H1 (cell line): ENCODE measurements at regions not wholly inside any gene's neighbourhood (a gene's known extent, or its start where the extent isn't known, plus 50 kb on each side); places are given as distances from the start of the nearest gene placed in this dataset.

Experiments used
- CTCF ChIA-PET: fragments of 300-600 bp; sonication (Branson Sonifier 250); formaldehyde crosslinking; loops from one replicate; lab custom pipeline; 2021; ENCODE audit not compliant: partially characterized antibody; lab: Charles Lee
- POLR2A ChIA-PET: fragments of 300-600 bp; sonication (Branson Sonifier 250); formaldehyde crosslinking; loops from one replicate; lab custom pipeline; 2021; ENCODE audit warnings: inconsistent platforms; ENCODE audit not compliant: partially characterized antibody; lab: Charles Lee
- DNase-seq, 2 experiments: peaks; one replicate each; pipeline versions ENCODE4 v3.0.0 to v3.0.0-alpha.2; 2010 to 2022; ENCODE audit warnings: low spot score in 2 of 2, low read depth in 1 of 2, mixed read lengths in 1 of 2
- FAIRE-seq: peaks from 2 replicates; lab custom pipeline; 2011; peaks lifted over from hg19 to GRCh38; lab: Jason Lieb, UNC
- H2AFZ ChIP-seq: 2 replicates; pipeline ENCODE4 v1.8.1; 2012; ENCODE audit warnings: low read length, inconsistent platforms
- H2AK5ac ChIP-seq: 2 replicates; pipeline ENCODE4 v1.6.1; 2013; ENCODE audit warnings: low read depth, low read length
- H2BK120ac ChIP-seq: replicated peaks from 2 replicates; pipeline ENCODE3; 2013; ENCODE audit warnings: low read depth, low read length, inconsistent platforms
- H2BK12ac ChIP-seq: 2 replicates; pipeline ENCODE4 v1.6.1; 2013; ENCODE audit warnings: low read depth, low read length
- H2BK15ac ChIP-seq: 2 replicates; pipeline ENCODE4 v1.6.1; 2013; ENCODE audit warnings: low read length
- H2BK20ac ChIP-seq: 2 replicates; pipeline ENCODE4 v1.6.1; 2013; ENCODE audit warnings: low read length
- H2BK5ac ChIP-seq: 2 replicates; pipeline ENCODE4 v1.6.1; 2013; ENCODE audit warnings: low read depth, low read length
- H3K14ac ChIP-seq: 2 replicates; pipeline ENCODE4 v1.6.1; 2013; ENCODE audit warnings: inconsistent platforms; ENCODE audit not compliant: insufficient read length
- H3K18ac ChIP-seq: 2 replicates; pipeline ENCODE4 v1.6.1; 2013; ENCODE audit warnings: low read length; ENCODE audit errors: extremely low read depth
- H3K23ac ChIP-seq: 2 replicates; pipeline ENCODE4 v1.6.1; 2013; ENCODE audit warnings: inconsistent platforms; ENCODE audit not compliant: insufficient read length
- H3K23me2 ChIP-seq: 2 replicates; pipeline ENCODE4 v1.6.1; 2013; ENCODE audit warnings: low read depth, low read length
- H3K27ac ChIP-seq: 2 replicates; pipeline ENCODE4 v1.6.1; 2011; ENCODE audit warnings: low read depth, low read length, inconsistent platforms
- H3K27me3 ChIP-seq, 4 experiments: replicated peaks in 1 of 4; 1 replicate in 1 of 4; 2 replicates in 3 of 4; pipeline versions ENCODE4 v1.6.1 to v1.8.1; 2011 to 2013; ENCODE audit warnings: low read length in 3 of 4, mild to moderate bottlenecking in 3 of 4, inconsistent platforms in 2 of 4, mixed read lengths in 2 of 4, moderate library complexity in 1 of 4; ENCODE audit not compliant: control insufficient read depth in 3 of 4, insufficient read depth in 3 of 4; ENCODE audit errors: extremely low read depth in 1 of 4
- H3K36me3 ChIP-seq, 4 experiments: 2 replicates each; pipeline versions ENCODE4 v1.6.1 to v1.8.1; 2011 to 2013; ENCODE audit warnings: mild to moderate bottlenecking in 4 of 4, low read length in 3 of 4, moderate library complexity in 2 of 4, control low read depth in 1 of 4, inconsistent platforms in 1 of 4; ENCODE audit not compliant: insufficient read depth in 4 of 4, control insufficient read depth in 2 of 4
- H3K4ac ChIP-seq: replicated peaks from 2 replicates; pipeline ENCODE3; 2013; ENCODE audit warnings: low read length, low read depth, mixed read lengths, inconsistent platforms; ENCODE audit not compliant: insufficient read length
- H3K4me1 ChIP-seq, 4 experiments: replicated peaks in 1 of 4; 1 replicate in 1 of 4; 2 replicates in 3 of 4; pipeline versions ENCODE4 v1.6.1 to v1.8.1; 2011 to 2013; ENCODE audit warnings: low read length in 3 of 4, inconsistent platforms in 2 of 4, mixed read lengths in 1 of 4; ENCODE audit not compliant: insufficient read depth in 4 of 4, control insufficient read depth in 3 of 4
- H3K4me2 ChIP-seq, 2 experiments: 2 replicates each; pipeline versions ENCODE4 v1.6.1 to v1.8.1; 2011 to 2013; ENCODE audit warnings: low read depth in 2 of 2, low read length in 2 of 2, control low read depth in 1 of 2, inconsistent platforms in 1 of 2, mild to moderate bottlenecking in 1 of 2; ENCODE audit not compliant: insufficient read depth in 1 of 2
- H3K4me3 ChIP-seq, 4 experiments: fragments of 200-600, 300-600 bp in 1 of 4; sonication (generic), shearing (Covaris generic), sonication (Bioruptor Twin) in 1 of 4; 2 replicates each; pipeline versions ENCODE4 v1.5.1 to v1.8.1; 2011 to 2016; ENCODE audit warnings: low read length in 4 of 4, low read depth in 3 of 4, control low read depth in 2 of 4, inconsistent platforms in 2 of 4, mild to moderate bottlenecking in 2 of 4, mixed read lengths in 1 of 4, moderate library complexity in 1 of 4; ENCODE audit not compliant: insufficient read depth in 2 of 4; ENCODE audit errors: extremely low read depth in 1 of 4
- H3K56ac ChIP-seq: replicated peaks from 2 replicates; pipeline ENCODE3; 2013; ENCODE audit warnings: low read depth, mild to moderate bottlenecking, mixed read lengths, low read length, inconsistent platforms; ENCODE audit not compliant: insufficient read length
- H3K79me1 ChIP-seq: 2 replicates; pipeline ENCODE4 v1.6.1; 2013; ENCODE audit warnings: low read depth, low read length, control low read depth
- H3K79me2 ChIP-seq, 2 experiments: 2 replicates each; pipeline versions ENCODE4 v1.6.1 to v1.8.1; 2012 to 2013; ENCODE audit warnings: low read length in 2 of 2, mild to moderate bottlenecking in 2 of 2, inconsistent platforms in 1 of 2; ENCODE audit not compliant: insufficient read depth in 2 of 2, control insufficient read depth in 1 of 2
- H3K9ac ChIP-seq, 4 experiments: replicated peaks in 1 of 4; 1 replicate in 1 of 4; 2 replicates in 3 of 4; pipeline versions ENCODE4 v1.6.1 to v1.8.1; 2011 to 2013; ENCODE audit warnings: low read depth in 3 of 4, low read length in 3 of 4, control low read depth in 2 of 4, mild to moderate bottlenecking in 2 of 4, moderate library complexity in 2 of 4, inconsistent platforms in 1 of 4; ENCODE audit errors: extremely low read depth in 1 of 4
- H3K9me3 ChIP-seq, 2 experiments: 2 replicates each; pipeline versions ENCODE4 v1.6.1 to v1.8.1; 2012 to 2013; ENCODE audit warnings: mild to moderate bottlenecking in 2 of 2, moderate library complexity in 2 of 2, control low read depth in 1 of 2, inconsistent platforms in 1 of 2, low read depth in 1 of 2, low read length in 1 of 2, mixed read lengths in 1 of 2; ENCODE audit not compliant: insufficient read depth in 2 of 2
- H4K20me1 ChIP-seq, 2 experiments: replicated peaks in 1 of 2; 2 replicates each; pipeline versions ENCODE3 to v1.8.1; 2011 to 2013; ENCODE audit warnings: inconsistent platforms in 2 of 2, low read length in 2 of 2, mild to moderate bottlenecking in 1 of 2; ENCODE audit not compliant: insufficient read depth in 2 of 2, control insufficient read depth in 1 of 2
- H4K5ac ChIP-seq: 2 replicates; pipeline ENCODE4 v1.6.1; 2013; ENCODE audit warnings: low read length, low read depth, mixed read lengths, inconsistent platforms; ENCODE audit not compliant: insufficient read length
- H4K8ac ChIP-seq: 2 replicates; pipeline ENCODE4 v1.8.0; 2013; ENCODE audit warnings: mild to moderate bottlenecking, moderate library complexity, low read length, inconsistent platforms; ENCODE audit not compliant: insufficient read depth; ENCODE audit errors: extremely low read depth
- H4K91ac ChIP-seq: replicated peaks from 2 replicates; pipeline ENCODE3; 2013; ENCODE audit warnings: low read length, mixed read lengths, inconsistent platforms; ENCODE audit not compliant: insufficient read length
- ASH2L ChIP-seq: fragments of 200-600, 300-600 bp; sonication (generic); IDR thresholded peaks from one replicate; pipeline ENCODE4 v1.7.1; 2017; ENCODE audit warnings: low read length
- KDM1A ChIP-seq: fragments of 200-600, 300-600 bp; sonication (generic); IDR thresholded peaks from 2 replicates; pipeline ENCODE4 v1.7.1; 2016; ENCODE audit warnings: mild to moderate bottlenecking, low read length, borderline replicate concordance
- RFX5 ChIP-seq: IDR thresholded peaks from 2 replicates; pipeline ENCODE4 v1.6.1; 2011; ENCODE audit warnings: low read depth, low read length, improper control_type of control experiment, borderline replicate concordance
- SIRT6 ChIP-seq: IDR thresholded peaks from one replicate; pipeline ENCODE4 v1.7.1; 2012; ENCODE audit warnings: low read length, inconsistent platforms
- SP1 ChIP-seq: IDR thresholded peaks from 2 replicates; pipeline ENCODE4 v1.6.1; 2011; ENCODE audit warnings: low read depth, low read length
- YY1 ChIP-seq: IDR thresholded peaks from 2 replicates; pipeline ENCODE4 v1.6.1; 2011; ENCODE audit warnings: low read depth, mild to moderate bottlenecking, low read length
- WGBS, 2 experiments: shearing (Covaris generic) in 1 of 2; methylation state at CpG; one replicate each; pipeline versions ENCODE4 v1.1.6 to v1.1.7; 2013 to 2015; ENCODE audit warnings: low lambda C conversion rate in 2 of 2, mixed read lengths in 2 of 2, inconsistent platforms in 1 of 2, low coverage in 1 of 2, missing lambda C conversion rate in 1 of 2; ENCODE audit not compliant: insufficient replicate concordance in 2 of 2, insufficient coverage in 1 of 2, insufficient read length in 1 of 2; ENCODE audit errors: extremely low coverage in 1 of 2, missing lambda C conversion rate in 1 of 2; 5-methylcytosine and 5-hydroxymethylcytosine counted together

DNA sequence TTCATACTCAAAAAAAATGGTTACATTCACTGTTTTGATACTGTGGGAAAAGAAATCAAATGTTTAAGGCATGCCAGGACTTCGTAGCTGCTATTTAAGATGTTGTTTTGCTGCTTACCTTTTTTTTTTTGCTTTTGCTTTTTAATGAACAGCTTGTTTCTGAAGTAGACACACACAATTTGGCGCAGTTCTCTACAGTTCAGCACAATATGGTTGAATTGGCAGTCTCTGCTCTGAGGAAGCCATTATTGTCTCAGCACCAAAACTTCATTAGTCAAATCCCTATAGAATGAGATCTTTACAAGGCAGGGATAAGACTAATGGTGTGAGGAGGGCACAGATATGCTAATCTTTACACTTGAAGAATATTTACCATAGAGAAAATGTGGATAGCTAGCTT, 197.6 kb downstream of the SLITRK5 start:
- Histone ChIP-seq H2AK5ac (no peak overlapping the region), H2BK12ac (no peak overlapping the region), H2BK120ac (no peak overlapping the region), H3K23me2 (no peaks in the 10 kb centered on the region), H3K14ac (no peak overlapping the region), H3K79me1 (no peaks in the 10 kb centered on the region), H4K8ac (no peak overlapping the region), H3K4ac (no peak overlapping the region), H3K9me3 (no peaks in the 10 kb centered on the region), H3K27me3 (no peaks in the 10 kb centered on the region), H4K91ac (no peak overlapping the region), H3K27ac (no peak overlapping the region), H3K4me2 (no peak overlapping the region), H2BK20ac (no peak overlapping the region), H3K36me3 (no peaks in the 10 kb centered on the region), H2AFZ (no peak overlapping the region), H3K9ac (no peak overlapping the region), H4K5ac (no peak overlapping the region), H3K4me3 (no peak overlapping the region), H3K23ac (no peak overlapping the region), H2BK5ac (no peak overlapping the region), H3K4me1 (no peaks in the 10 kb centered on the region), H4K20me1 (no peaks in the 10 kb centered on the region), H2BK15ac (no peak overlapping the region), H3K18ac (no peak overlapping the region), H3K56ac (no peak overlapping the region), H3K79me2 (no peaks in the 10 kb centered on the region)
- POLR2A ChIA-PET = no interaction called here
- 86% methylated on average over 2 of the region's 2 CpGs; no CpG with 5 or more reads in 1 of the 2 experiments for WGBS, 2 experiments
- FAIRE-seq (no peak), DNase-seq (no peak)
- CTCF ChIA-PET = interaction anchor here (1.0 kb wide), 1 partner anchor 58 kb away, joined by 3 read pairs; no protein-coding TSS in a partner anchor
- TF ChIP-seq SIRT6 (no peak), SP1 (no peak), RFX5 (no peak), KDM1A (no peak), YY1 (no peak), ASH2L (no peak)
